Bone marrow (tissue), 2 donors: ENCODE measurements at regions not wholly inside any gene's neighbourhood (a gene's known extent, or its start where the extent isn't known, plus 50 kb on each side); places are given as distances from the start of the nearest gene placed in this dataset.

ENCODE experiments used
- DNase-seq, 2 donors: peaks; one replicate each; lab custom pipeline; 2025; lab: John Stamatoyannopoulos, UW

DNA sequence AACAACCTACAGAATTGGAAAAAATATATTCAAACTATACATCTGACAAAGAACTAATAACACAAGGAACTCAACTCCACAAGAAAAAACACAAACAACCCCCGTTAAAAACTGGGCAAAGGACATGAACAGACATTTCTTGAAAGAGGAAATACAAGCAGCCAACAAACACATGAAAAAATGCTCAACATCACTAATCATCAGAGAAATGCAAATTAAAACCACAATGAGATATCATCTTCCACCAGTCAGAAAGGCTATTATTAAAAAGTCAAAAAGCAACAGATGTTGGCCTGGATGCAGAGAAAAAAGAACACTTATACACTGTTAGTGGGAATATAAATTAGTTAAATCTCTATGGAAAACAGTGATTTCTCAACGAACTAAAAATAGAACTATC lies 82.6 kb upstream of the CCDC91 start:
- DNase-seq = no peak

DNA sequence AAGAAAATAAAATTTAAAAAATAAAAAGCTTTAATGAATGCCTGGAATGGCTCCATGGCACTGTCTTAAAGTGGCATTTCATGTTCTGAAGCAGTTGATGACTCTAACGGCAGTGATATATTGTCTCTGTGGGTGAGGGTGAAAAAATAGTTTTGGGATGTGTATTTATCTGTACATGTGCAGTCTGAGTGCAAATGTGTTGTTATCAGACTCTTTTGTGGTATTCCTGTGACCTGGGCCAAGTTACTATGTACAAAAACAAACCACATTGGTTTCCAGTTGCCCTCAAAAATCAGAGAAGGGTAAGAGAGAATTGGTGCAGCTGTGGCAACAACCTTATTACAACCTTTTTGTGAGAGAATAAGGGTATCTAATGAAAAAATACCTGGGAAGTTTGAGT lies 81.7 kb upstream of the CCDC91 start:
- no peak for DNase-seq

DNA sequence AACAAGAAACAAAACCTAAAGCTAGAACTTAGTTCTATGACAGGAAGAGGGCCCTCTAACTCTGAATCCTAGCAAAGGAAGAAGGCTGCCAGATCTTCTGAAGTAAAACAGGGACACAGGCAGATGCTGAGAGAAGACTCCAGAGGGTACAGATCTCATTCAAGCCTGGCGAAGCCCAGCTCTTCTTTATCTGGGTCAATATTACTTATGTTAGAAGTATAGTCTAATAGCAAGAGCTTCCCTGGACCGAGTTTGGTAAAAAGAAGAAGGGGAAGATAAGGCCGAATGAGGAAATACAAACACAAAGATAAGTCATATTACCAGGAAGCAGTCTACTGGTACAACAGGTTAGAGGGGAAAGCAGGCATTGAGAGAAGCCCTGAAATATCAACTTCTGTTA lies 79.9 kb upstream of the CCDC91 start:
- DNase-seq = peak in 1 of 2 donors; percentile 42

DNA sequence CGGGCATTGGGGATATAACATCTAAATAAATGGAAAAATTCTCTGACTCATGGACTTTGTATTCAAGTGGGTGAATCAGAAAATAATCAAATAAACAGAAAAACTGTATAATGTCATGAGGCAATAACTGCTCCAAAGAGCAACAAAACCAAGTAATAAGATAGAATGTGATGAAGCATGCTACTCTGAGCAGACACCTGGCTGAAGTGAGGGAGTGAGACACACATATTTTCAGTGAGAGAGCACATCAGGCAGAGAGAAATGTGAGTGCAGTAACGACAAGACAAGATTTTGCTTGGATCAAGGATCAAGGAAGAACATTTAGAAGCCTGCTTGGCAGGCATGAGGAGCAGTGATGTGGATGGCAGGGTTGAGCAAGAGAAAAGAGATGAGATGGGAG lies 75.8 kb upstream of the CCDC91 start:
- no peak for DNase-seq

DNA sequence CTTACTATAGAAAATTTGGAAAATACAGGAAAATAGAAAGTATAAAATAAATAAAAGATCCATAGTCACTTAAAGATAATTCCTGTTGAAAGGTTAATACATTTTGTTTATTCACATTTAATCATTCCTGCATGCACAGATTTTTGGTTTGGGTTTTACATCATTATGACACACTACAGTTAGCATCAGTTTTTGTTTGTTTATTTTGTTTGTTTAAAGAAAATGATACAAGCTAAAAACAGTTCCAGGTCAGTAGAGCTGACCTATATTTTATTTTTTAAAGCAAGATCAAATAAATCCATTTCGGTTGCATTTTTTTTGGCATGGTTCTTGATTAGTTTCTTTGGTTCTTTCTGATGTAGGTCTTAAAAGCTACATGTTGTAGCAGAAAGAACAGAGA lies 68.8 kb upstream of the CCDC91 start:
- DNase-seq = no peak

DNA sequence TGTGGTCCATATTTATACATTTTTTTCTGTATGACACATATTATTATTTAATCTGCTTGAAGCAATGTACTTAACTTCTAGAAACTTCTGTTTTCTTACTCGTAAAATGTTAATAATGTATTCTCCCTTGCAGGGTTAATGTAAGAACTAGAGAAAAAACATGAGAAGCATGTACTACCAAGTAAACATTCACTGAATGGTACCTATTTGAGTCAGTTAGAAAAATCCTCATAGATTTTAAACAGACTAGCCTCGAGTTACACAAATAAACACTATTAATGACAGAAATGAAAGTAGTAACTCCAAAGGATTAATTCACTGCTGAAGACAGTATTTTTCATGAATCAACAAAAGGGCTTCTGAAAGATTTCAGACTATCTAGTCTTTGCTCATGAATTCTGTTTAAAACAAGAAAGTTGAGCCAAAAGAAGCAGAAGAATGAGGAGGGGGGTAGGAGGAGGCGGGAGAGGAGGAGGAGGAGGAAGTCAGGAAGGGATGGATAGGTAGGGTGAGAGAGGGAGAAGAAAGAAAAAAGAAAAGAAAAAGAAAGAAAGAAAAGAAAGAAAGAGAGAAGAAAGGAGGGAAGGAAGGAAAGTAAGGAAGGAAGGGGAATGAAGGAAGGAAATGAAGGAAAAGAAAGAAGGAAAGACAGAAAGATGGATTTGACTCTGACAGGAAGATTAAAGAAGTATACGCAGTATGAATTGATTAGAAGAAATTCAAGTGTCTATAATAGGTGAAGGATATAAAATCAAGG lies 68.2 kb upstream of the CCDC91 start:
- no peak for DNase-seq

DNA sequence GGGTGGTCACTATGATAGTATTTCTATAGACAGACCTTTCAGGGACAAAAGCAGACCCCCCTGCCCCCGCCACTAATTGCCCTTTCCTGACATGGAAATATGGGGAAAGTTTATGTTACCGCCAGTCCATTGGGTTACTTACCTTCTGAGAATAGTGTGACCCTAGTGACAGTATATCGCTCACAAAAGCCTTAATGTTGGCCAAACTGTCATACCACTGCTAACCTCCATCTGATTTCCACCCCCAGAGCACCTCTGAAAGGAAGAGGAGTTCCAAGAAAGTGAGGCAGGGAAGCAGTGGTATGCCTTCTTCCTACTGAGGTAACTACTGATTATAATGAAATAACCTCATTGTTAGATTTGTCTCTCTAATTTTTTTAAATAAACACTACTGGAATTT lies 67.5 kb upstream of the CCDC91 start:
- DNase-seq = no peak

DNA sequence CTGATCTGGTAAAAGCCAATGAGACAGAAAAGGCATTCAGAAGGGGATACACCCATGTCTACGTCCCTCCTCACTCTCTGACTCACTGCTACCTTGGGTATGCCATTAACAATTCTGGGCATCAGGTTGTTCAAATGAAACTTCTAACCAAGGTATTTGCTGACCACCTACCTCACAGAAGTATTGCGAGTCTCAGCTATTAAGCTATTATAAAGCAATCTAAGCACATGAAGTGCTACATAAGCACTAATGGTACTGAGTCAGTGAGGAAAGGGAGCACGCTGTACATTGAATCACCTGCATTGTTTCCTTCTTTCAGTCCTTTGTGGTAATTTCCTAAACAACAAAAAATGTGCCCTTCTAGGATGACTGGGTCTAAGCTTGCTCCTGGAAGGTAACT lies 62.8 kb upstream of the CCDC91 start:
- DNase-seq = no peak

DNA sequence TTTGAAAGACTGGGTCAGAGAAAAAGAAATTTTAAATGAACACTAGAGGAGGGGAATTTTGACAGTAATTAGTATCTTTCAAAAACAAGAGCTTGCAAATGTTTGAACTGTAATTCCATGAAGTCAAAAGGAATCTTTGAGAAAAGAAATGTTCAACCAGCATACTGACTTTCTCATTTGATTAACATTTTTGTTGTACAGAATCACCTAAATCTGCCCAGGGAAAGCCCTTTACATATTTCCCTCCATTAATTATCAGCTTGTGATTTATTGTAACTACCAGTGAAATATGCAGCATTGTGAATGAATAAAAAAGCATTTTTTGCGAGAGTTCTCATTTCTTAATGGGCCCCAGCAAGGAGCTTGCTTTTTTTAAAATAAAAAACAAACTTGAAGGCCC lies 61.2 kb upstream of the CCDC91 start:
- no peak for DNase-seq

DNA sequence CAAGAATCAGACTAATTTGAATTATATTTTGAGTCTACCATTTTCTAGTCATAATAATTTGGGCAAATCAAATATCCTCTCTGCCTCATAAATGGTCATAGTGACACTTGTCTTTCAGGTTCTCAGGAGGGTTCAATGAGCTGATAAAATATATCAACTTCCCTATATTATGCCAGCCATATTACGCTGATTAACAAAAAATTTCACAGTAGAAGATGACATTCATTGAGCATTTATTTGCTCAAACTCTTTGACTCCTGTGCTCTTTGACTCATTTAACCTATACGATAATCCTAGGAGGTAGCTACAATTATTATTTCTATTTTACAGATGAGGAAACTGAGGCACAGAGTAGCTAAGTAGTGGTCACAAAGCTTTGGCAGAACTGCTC lies 60.0 kb upstream of the CCDC91 start:
- no peak for DNase-seq

DNA sequence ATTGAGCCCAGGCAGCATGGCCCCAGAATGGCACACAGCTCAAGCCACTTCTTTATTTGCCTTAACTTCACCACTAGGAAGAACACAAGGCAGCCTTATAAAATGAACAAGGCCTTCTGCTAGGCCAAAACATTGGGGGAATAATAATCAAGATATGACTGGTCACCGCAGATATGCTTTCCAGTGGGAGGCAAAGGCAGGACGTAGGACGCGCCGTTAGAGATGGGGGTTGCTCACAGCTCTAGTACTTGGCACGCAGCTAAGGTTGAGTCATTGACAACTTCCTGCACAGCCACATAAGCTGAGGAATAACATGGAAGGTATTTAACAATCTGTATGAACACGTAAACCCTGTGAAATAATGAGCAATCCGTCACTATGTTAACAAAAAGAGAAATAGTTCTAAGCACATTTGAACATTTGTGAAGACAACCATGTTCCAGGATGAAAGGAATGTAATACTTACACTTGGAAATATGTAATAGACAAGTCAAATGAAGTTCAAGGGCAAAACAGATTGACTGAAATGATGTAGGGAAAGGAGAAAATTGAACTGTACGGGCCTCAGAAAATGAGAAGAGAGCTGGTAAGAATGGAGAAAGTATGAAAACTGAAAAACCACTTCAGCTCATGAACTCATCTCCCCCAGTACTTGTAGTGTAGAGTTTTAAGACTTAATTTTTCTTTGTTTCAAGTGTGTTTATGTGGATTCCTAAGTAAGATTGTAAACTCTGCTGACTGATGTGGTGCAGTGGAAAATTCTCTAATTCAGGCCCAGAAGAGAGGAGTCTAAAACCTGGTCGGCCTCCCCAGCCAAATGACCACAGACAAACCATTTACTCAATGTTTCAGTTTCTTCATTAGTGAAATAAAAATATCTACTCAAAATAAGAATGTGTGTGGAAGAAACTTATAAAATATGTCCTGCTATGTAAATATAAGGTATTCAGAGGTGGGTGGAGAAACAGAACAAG lies 59.3 kb upstream of the CCDC91 start:
- DNase-seq = peak in 1 of 2 donors; percentile 17

DNA sequence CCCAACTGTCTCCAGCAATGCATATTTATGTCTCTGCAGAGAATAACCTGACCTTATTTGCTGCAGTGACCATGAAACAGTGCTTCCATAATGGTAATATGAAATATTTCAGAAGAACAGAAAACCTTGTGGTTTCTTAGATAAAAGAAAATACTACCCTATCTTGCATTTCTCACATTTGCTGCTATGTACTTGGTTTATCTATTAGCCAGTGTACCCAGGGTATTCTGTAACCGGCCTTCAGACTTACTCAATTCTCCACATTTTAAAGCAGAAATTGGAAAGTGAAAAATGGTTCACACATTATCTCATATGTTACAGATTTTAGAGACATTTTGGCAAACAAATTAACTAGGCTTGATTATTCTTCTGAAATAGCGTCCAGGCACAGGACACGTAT lies 57.9 kb upstream of the CCDC91 start:
- no peak for DNase-seq

DNA sequence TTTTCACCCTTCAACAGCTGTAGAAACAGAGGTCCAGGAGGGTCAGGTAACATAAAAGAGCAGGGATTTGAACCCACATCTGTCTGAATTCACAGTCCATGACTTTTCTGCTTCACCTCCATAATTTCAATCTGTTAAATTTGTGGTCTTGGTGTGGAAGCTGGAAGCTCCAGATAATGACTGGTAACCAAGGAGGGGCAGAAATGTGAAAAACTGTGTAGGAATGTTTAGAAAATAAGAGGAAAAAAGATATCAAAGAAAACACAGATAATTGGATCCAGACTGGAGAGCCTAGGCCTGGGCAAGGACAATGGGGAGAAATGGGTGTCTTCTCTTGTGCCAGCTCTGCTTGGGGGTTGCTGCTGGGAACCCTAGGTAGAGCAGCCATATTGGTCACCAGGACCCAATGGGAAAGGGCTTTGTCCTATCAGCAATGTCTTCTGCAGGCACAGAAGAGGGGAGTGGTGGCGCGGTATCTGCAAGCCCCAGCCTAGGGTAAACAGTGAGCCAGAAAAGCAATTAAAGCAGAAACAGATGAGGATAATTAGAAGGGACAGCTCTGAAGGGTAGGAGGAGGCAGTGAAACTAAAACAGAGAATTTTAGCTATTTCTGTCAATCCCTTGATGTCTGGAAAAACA lies 54.3 kb upstream of the CCDC91 start:
- no peak for DNase-seq

DNA sequence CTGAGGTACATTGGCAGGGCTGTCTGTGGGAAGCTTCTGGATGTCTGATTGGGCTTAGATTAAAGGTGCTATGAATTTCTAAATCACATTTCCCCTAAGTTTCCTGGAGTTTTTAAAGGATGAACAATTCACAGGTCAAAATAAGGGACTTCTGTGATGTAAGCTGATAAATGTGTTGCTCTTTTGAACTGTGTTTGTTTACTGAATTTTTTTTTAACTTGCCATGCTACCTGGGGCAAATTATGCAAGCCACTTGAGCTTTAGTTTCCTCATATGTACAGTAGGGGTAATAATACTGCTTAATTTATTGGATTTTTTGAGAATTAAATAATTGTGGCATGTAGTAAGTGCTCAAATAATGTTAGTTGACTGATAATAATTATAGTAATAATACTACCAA lies 52.8 kb upstream of the CCDC91 start:
- DNase-seq = no peak

DNA sequence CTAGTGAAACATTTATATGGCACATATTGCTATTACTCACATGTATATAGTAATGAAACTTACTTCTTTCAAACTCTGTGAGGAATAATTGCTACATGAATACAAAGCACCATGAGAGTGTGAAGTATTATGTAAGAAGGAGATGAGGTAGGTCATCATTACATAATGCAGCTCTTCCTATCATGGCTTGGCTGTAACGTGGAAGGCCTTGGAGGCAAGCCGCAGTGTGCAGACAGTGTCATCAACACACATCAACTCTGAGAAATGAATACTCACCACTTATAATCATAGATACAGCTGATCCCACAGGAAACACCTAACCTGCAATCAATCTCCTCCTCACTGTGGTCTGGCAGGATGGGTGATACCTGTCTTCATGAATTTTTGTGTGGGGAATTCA lies 49.9 kb upstream of the CCDC91 start:
- no peak for DNase-seq
